H9 (cell line): ENCODE measurements at regions not wholly inside any gene's neighbourhood (a gene's known extent, or its start where the extent isn't known, plus 50 kb on each side); places are given as distances from the start of the nearest gene placed in this dataset.

Experiments
- DNase-seq: peaks from one replicate; pipeline ENCODE4 v3.0.0-alpha.2; 2017
- H2AFZ ChIP-seq: one replicate; pipeline ENCODE4 v1.6.1; 2013; ENCODE audit warnings: mild to moderate bottlenecking, low read length, control low read depth, moderate library complexity
- H2AK5ac ChIP-seq: 2 replicates; pipeline ENCODE4 v1.6.1; 2013; ENCODE audit warnings: low read length, control low read depth, mixed read lengths; ENCODE audit not compliant: insufficient read length
- H2BK120ac ChIP-seq: one replicate; pipeline ENCODE4 v1.6.1; 2013; ENCODE audit warnings: low read depth, mild to moderate bottlenecking, low read length, control low read depth, inconsistent platforms; ENCODE audit not compliant: poor library complexity, severe bottlenecking
- H2BK12ac ChIP-seq: 2 replicates; pipeline ENCODE4 v1.6.1; 2013; ENCODE audit warnings: low read length, control low read depth, mixed read lengths, low read depth; ENCODE audit not compliant: insufficient read length
- H2BK15ac ChIP-seq: 2 replicates; pipeline ENCODE4 v1.6.1; 2013; ENCODE audit warnings: low read depth, low read length, control low read depth
- H2BK20ac ChIP-seq: one replicate; pipeline ENCODE4 v1.6.1; 2013; ENCODE audit warnings: low read depth, mild to moderate bottlenecking, low read length, control low read depth, inconsistent platforms; ENCODE audit not compliant: poor library complexity, severe bottlenecking
- H2BK5ac ChIP-seq: 2 replicates; pipeline ENCODE4 v1.6.1; 2013; ENCODE audit warnings: low read length, control low read depth, mixed read lengths; ENCODE audit not compliant: insufficient read length
- H3K14ac ChIP-seq: 2 replicates; pipeline ENCODE4 v1.6.1; 2013; ENCODE audit warnings: low read length, control low read depth; ENCODE audit not compliant: insufficient read depth
- H3K18ac ChIP-seq: 2 replicates; pipeline ENCODE4 v1.6.1; 2013; ENCODE audit warnings: low read depth, mild to moderate bottlenecking, mixed read lengths, low read length, control low read depth; ENCODE audit not compliant: insufficient read length
- H3K23ac ChIP-seq: 2 replicates; pipeline ENCODE4 v1.6.1; 2013; ENCODE audit warnings: low read length, control low read depth, mixed read lengths, low read depth; ENCODE audit not compliant: insufficient read length
- H3K23me2 ChIP-seq: 2 replicates; pipeline ENCODE4 v1.6.1; 2013; ENCODE audit warnings: low read depth, mild to moderate bottlenecking, mixed read lengths, low read length, control low read depth; ENCODE audit not compliant: insufficient read length, poor library complexity, severe bottlenecking
- H3K27ac ChIP-seq: 2 replicates; pipeline ENCODE4 v1.5.1; 2013; ENCODE audit warnings: low read length, control low read depth, mixed read lengths, low read depth; ENCODE audit not compliant: insufficient read length
- H3K27me3 ChIP-seq: 2 replicates; pipeline ENCODE4 v1.6.1; 2013; ENCODE audit warnings: low read length, control low read depth, inconsistent platforms; ENCODE audit not compliant: insufficient read depth
- H3K4ac ChIP-seq: 2 replicates; pipeline ENCODE4 v1.6.1; 2013; ENCODE audit warnings: low read depth, mild to moderate bottlenecking, control low read depth, inconsistent platforms, low read length, moderate library complexity
- H3K4me1 ChIP-seq: 2 replicates; pipeline ENCODE4 v1.6.1; 2013; ENCODE audit warnings: low read length, control low read depth, inconsistent platforms; ENCODE audit not compliant: insufficient read depth
- H3K4me2 ChIP-seq: 2 replicates; pipeline ENCODE4 v1.6.1; 2013; ENCODE audit warnings: low read length, control low read depth, mixed read lengths; ENCODE audit not compliant: insufficient read length, insufficient read depth
- H3K56ac ChIP-seq: 2 replicates; pipeline ENCODE4 v1.6.1; 2013; ENCODE audit warnings: low read depth, mild to moderate bottlenecking, mixed read lengths, low read length, control low read depth; ENCODE audit not compliant: insufficient read length
- H3K79me1 ChIP-seq: 2 replicates; pipeline ENCODE4 v1.6.1; 2013; ENCODE audit warnings: low read depth, mild to moderate bottlenecking, moderate library complexity, low read length, control low read depth, inconsistent platforms; ENCODE audit not compliant: insufficient read depth, poor library complexity, severe bottlenecking
- H3K79me2 ChIP-seq: 2 replicates; pipeline ENCODE4 v1.6.1; 2013; ENCODE audit warnings: low read length, control low read depth, inconsistent platforms; ENCODE audit not compliant: insufficient read depth
- H3K9ac ChIP-seq: 2 replicates; pipeline ENCODE4 v1.6.1; 2013; ENCODE audit warnings: low read length, control low read depth, mixed read lengths; ENCODE audit not compliant: insufficient read length; ENCODE audit errors: extremely low read depth
- H3K9me3 ChIP-seq: one replicate; pipeline ENCODE4 v1.6.1; 2013; ENCODE audit warnings: low read depth, low read length, inconsistent platforms; ENCODE audit not compliant: control insufficient read depth
- H3T11ph ChIP-seq: one replicate; pipeline ENCODE4 v1.6.1; 2013; ENCODE audit warnings: mild to moderate bottlenecking, low read length, control low read depth, inconsistent platforms
- H4K20me1 ChIP-seq: one replicate; pipeline ENCODE4 v1.6.1; 2013; ENCODE audit not compliant: control insufficient read depth, insufficient read length, insufficient read depth
- H4K5ac ChIP-seq: 2 replicates; pipeline ENCODE4 v1.6.1; 2013; ENCODE audit warnings: low read depth, mild to moderate bottlenecking, mixed read lengths, low read length, control low read depth; ENCODE audit not compliant: insufficient read length
- H4K8ac ChIP-seq: replicated peaks from 2 replicates; pipeline ENCODE4 v1.6.1; 2013; ENCODE audit warnings: low read length, control low read depth, mixed read lengths, low read depth; ENCODE audit not compliant: insufficient read length
- H4K91ac ChIP-seq: 2 replicates; pipeline ENCODE4 v1.6.1; 2013; ENCODE audit warnings: low read depth, mild to moderate bottlenecking, moderate library complexity, mixed read lengths, low read length, control low read depth; ENCODE audit not compliant: insufficient read length
- H3K27ac Mint-ChIP-seq, 3 experiments: 2 replicates in 2 of 3; 3 replicates in 1 of 3; pipeline ENCODE4 v1.8.0; 2020 to 2021; ENCODE audit warnings: mixed read lengths in 3 of 3, mild to moderate bottlenecking in 1 of 3, moderate library complexity in 1 of 3
- H3K27me3 Mint-ChIP-seq: 2 replicates; pipeline ENCODE4 v1.8.0; 2021; ENCODE audit warnings: low read depth, mild to moderate bottlenecking, moderate library complexity, mixed read lengths
- H3K36me3 Mint-ChIP-seq, 3 experiments: 2 replicates in 2 of 3; 3 replicates in 1 of 3; pipeline ENCODE4 v1.8.0; 2020 to 2021; ENCODE audit warnings: low read depth in 3 of 3, mixed read lengths in 3 of 3; ENCODE audit not compliant: insufficient read depth in 1 of 3
- H3K4me1 Mint-ChIP-seq, 2 experiments: 2 replicates each; pipeline ENCODE4 v1.8.0; 2020; ENCODE audit warnings: mixed read lengths in 2 of 2
- H3K4me3 Mint-ChIP-seq, 2 experiments: 2 replicates in 1 of 2; 3 replicates in 1 of 2; pipeline ENCODE4 v1.8.0; 2020 to 2021; ENCODE audit warnings: mild to moderate bottlenecking in 2 of 2, mixed read lengths in 2 of 2, moderate library complexity in 1 of 2
- H3K9me3 Mint-ChIP-seq, 2 experiments: 2 replicates in 1 of 2; 3 replicates in 1 of 2; pipeline ENCODE4 v1.8.0; 2020; ENCODE audit warnings: mild to moderate bottlenecking in 2 of 2, mixed read lengths in 2 of 2, moderate library complexity in 1 of 2
- CTCF ChIP-seq: fragments of 200-600 bp; sonication (generic); conservative IDR thresholded peaks from 3 replicates; pipeline ENCODE4 v1.8.0; 2021; ENCODE audit warnings: antibody characterized with exemption, mild to moderate bottlenecking
- WGBS: extraction: QIAGEN DNeasy Blood & Tissue Kit; methylation state at CpG from one replicate; pipeline ENCODE4 v1.1.7; 2013; ENCODE audit warnings: missing lambda C conversion rate, low lambda C conversion rate, mixed read lengths; ENCODE audit not compliant: insufficient read length; ENCODE audit errors: extremely low coverage; 5-methylcytosine and 5-hydroxymethylcytosine counted together

- Histone ChIP-seq H3K23me2 (no peaks in the 10 kb centered on the region), H2AK5ac (no peak overlapping the region), H3K23ac (no peak overlapping the region), H3T11ph (no peak overlapping the region), H3K4me2 (no peak overlapping the region), H3K27me3 (no peaks in the 10 kb centered on the region; the same call in 1 of the 2 replicates), H2BK5ac (no peak overlapping the region), H2BK12ac (no peak overlapping the region), H2BK20ac (no peak overlapping the region), H3K14ac (no peak overlapping the region), H3K27ac (no peak overlapping the region), H2BK15ac (no peak overlapping the region), H3K9ac (no peak overlapping the region), H2BK120ac (no peak overlapping the region), H2AFZ (no peak overlapping the region), H3K4ac (no peak overlapping the region), H4K20me1 (no peaks in the 10 kb centered on the region), H3K56ac (no peak overlapping the region), H4K8ac (no peak overlapping the region), H4K5ac (no peak overlapping the region), H3K79me2 (peaks cover 2% of the 10 kb centered on the region; the same call in 1 of the 2 replicates), H4K91ac (no peak overlapping the region), H3K4me1 (no peaks in the 10 kb centered on the region), H3K18ac (no peak overlapping the region), H3K79me1 (no peaks in the 10 kb centered on the region), H3K9me3 (peaks cover 12% of the 10 kb centered on the region)
- Mint-ChIP-seq H3K27me3 (peaks cover 35% of the 10 kb centered on the region), H3K4me1 (peaks cover 6 to 8% of the 10 kb centered on the region in 2 experiments; a peak in 3 of 4 replicates), H3K4me3 (no peak overlapping the region), H3K27ac (no peak overlapping the region), H3K9me3 (peaks cover 17 to 22% of the 10 kb centered on the region in 2 experiments; a peak in 4 of 5 replicates), H3K36me3 (peaks cover 15 to 29% (median 20%) of the 10 kb centered on the region in 3 experiments)
- no peak for TF ChIP-seq CTCF
- DNase-seq: no peak
- WGBS: no CpG with 5 or more reads among the region's 6 CpGs
These were observed 206.6 kb upstream of the BMPER start for GRCh38 chr7:33698692-33699128.
